ENCODE measurements at regions not wholly inside any gene's neighbourhood (a gene's known extent, or its start where the extent isn't known, plus 50 kb on each side); places are given as distances from the start of the nearest gene placed in this dataset.

GRCh38 chr10:30228417-30229036 lies 120.6 kb downstream of the MTPAP start:
- TF ChIP-seq ZNF114 (CRISPR knock-in tag; IDR thresholded peaks at IDR 0.05) (no peak), POLR2AphosphoS5 (IDR thresholded peaks at IDR 0.05; ENCODE audit: low read depth) (no peak), EZH2 (IDR thresholded peaks at IDR 0.05; ENCODE audit: low read depth, unreplicated experiment) (no peak), STAT1 (IDR thresholded peaks at IDR 0.05; ENCODE audit: unreplicated experiment) (no peak), CTCF (conservative IDR thresholded peaks at IDR 0.05; ENCODE audit: low read depth in 2 of 2) (no peak), CREB1 (CRISPR knock-in tag; IDR thresholded peaks at IDR 0.05; ENCODE audit: low read depth) (no peak), ZNF331 (CRISPR knock-in tag; IDR thresholded peaks at IDR 0.05; ENCODE audit: low read depth) (no peak), NANOG (IDR thresholded peaks at IDR 0.05; ENCODE audit: borderline replicate concordance) (no peak), EZH2phosphoT487 (IDR thresholded peaks at IDR 0.05; ENCODE audit: unreplicated experiment) (no peak)
- TF ChIP-seq, protein P1, sequence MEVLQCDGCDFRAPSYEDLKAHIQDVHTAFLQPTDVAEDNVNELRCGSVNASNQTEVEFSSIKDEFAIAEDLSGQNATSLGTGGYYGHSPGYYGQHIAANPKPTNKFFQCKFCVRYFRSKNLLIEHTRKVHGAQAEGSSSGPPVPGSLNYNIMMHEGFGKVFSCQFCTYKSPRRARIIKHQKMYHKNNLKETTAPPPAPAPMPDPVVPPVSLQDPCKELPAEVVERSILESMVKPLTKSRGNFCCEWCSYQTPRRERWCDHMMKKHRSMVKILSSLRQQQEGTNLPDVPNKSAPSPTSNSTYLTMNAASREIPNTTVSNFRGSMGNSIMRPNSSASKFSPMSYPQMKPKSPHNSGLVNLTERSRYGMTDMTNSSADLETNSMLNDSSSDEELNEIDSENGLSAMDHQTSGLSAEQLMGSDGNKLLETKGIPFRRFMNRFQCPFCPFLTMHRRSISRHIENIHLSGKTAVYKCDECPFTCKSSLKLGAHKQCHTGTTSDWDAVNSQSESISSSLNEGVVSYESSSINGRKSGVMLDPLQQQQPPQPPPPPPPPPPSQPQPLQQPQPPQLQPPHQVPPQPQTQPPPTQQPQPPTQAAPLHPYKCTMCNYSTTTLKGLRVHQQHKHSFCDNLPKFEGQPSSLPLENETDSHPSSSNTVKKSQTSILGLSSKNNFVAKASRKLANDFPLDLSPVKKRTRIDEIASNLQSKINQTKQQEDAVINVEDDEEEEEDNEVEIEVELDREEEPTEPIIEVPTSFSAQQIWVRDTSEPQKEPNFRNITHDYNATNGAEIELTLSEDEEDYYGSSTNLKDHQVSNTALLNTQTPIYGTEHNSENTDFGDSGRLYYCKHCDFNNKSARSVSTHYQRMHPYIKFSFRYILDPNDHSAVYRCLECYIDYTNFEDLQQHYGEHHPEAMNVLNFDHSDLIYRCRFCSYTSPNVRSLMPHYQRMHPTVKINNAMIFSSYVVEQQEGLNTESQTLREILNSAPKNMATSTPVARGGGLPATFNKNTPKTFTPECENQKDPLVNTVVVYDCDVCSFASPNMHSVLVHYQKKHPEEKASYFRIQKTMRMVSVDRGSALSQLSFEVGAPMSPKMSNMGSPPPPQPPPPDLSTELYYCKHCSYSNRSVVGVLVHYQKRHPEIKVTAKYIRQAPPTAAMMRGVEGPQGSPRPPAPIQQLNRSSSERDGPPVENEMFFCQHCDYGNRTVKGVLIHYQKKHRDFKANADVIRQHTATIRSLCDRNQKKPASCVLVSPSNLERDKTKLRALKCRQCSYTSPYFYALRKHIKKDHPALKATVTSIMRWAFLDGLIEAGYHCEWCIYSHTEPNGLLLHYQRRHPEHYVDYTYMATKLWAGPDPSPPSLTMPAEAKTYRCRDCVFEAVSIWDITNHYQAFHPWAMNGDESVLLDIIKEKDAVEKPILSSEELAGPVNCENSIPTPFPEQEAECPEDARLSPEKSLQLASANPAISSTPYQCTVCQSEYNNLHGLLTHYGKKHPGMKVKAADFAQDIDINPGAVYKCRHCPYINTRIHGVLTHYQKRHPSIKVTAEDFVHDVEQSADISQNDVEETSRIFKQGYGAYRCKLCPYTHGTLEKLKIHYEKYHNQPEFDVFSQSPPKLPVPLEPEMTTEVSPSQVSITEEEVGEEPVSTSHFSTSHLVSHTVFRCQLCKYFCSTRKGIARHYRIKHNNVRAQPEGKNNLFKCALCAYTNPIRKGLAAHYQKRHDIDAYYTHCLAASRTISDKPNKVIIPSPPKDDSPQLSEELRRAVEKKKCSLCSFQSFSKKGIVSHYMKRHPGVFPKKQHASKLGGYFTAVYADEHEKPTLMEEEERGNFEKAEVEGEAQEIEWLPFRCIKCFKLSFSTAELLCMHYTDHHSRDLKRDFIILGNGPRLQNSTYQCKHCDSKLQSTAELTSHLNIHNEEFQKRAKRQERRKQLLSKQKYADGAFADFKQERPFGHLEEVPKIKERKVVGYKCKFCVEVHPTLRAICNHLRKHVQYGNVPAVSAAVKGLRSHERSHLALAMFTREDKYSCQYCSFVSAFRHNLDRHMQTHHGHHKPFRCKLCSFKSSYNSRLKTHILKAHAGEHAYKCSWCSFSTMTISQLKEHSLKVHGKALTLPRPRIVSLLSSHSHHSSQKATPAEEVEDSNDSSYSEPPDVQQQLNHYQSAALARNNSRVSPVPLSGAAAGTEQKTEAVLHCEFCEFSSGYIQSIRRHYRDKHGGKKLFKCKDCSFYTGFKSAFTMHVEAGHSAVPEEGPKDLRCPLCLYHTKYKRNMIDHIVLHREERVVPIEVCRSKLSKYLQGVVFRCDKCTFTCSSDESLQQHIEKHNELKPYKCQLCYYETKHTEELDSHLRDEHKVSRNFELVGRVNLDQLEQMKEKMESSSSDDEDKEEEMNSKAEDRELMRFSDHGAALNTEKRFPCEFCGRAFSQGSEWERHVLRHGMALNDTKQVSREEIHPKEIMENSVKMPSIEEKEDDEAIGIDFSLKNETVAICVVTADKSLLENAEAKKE (CRISPR knock-in tag; IDR thresholded peaks at IDR 0.05): no peak
- TF ChIP-seq, protein P2, sequence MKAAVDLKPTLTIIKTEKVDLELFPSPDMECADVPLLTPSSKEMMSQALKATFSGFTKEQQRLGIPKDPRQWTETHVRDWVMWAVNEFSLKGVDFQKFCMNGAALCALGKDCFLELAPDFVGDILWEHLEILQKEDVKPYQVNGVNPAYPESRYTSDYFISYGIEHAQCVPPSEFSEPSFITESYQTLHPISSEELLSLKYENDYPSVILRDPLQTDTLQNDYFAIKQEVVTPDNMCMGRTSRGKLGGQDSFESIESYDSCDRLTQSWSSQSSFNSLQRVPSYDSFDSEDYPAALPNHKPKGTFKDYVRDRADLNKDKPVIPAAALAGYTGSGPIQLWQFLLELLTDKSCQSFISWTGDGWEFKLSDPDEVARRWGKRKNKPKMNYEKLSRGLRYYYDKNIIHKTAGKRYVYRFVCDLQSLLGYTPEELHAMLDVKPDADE (IDR thresholded peaks at IDR 0.05): no peak
- TF ChIP-seq, protein P3, sequence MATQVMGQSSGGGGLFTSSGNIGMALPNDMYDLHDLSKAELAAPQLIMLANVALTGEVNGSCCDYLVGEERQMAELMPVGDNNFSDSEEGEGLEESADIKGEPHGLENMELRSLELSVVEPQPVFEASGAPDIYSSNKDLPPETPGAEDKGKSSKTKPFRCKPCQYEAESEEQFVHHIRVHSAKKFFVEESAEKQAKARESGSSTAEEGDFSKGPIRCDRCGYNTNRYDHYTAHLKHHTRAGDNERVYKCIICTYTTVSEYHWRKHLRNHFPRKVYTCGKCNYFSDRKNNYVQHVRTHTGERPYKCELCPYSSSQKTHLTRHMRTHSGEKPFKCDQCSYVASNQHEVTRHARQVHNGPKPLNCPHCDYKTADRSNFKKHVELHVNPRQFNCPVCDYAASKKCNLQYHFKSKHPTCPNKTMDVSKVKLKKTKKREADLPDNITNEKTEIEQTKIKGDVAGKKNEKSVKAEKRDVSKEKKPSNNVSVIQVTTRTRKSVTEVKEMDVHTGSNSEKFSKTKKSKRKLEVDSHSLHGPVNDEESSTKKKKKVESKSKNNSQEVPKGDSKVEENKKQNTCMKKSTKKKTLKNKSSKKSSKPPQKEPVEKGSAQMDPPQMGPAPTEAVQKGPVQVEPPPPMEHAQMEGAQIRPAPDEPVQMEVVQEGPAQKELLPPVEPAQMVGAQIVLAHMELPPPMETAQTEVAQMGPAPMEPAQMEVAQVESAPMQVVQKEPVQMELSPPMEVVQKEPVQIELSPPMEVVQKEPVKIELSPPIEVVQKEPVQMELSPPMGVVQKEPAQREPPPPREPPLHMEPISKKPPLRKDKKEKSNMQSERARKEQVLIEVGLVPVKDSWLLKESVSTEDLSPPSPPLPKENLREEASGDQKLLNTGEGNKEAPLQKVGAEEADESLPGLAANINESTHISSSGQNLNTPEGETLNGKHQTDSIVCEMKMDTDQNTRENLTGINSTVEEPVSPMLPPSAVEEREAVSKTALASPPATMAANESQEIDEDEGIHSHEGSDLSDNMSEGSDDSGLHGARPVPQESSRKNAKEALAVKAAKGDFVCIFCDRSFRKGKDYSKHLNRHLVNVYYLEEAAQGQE (IDR thresholded peaks at IDR 0.05; ENCODE audit: unreplicated experiment): no peak
- Histone ChIP-seq H3K4me1 (ENCODE audit: insufficient read depth) (no peaks in the 10 kb centered on the region), H3K4me3 (no peak overlapping the region), H3F3A (replicated peaks; ENCODE audit: low read depth) (no peaks in the 10 kb centered on the region), H3K4me2 (no peak overlapping the region), H4K20me1 (replicated peaks; ENCODE audit: insufficient read depth) (no peaks in the 10 kb centered on the region), H3K79me2 (replicated peaks; ENCODE audit: insufficient read depth) (no peaks in the 10 kb centered on the region), H2AFZ (0 out of 2 replicates have a peak overlapping the region, but pooled peaks have one; percentile 38), H3K36me3 (ENCODE audit: insufficient read depth) (no peaks in the 10 kb centered on the region), H3K9me2 (ENCODE audit: insufficient read depth) (0 out of 2 replicates have a peak, but pooled peaks cover 2% of the 10 kb centered on the region), H3K27me3 (ENCODE audit: insufficient read depth) (no peaks in the 10 kb centered on the region), H3K27ac (ENCODE audit: low read depth) (no peak overlapping the region)
- Mint-ChIP-seq H3K4me1 (peaks cover 3% of the 10 kb centered on the region; the same call in 2 of the 3 replicates), H3K27me3 (ENCODE audit: insufficient read depth, low read depth, poor library complexity) (peaks cover 13% of the 10 kb centered on the region), H3K36me3 (ENCODE audit: low read depth) (no peaks in the 10 kb centered on the region), H3K27ac (no peak overlapping the region), H3K4me3 (no peak overlapping the region), H3K9me3 (no peaks in the 10 kb centered on the region)
- ATAC-seq (no peak), DNase-seq (ENCODE audit: low spot score) (no peak)

All from GM23338 (cell line).